HG02759 (cell line): ENCODE measurements at regions not wholly inside any gene's neighbourhood (a gene's known extent, or its start where the extent isn't known, plus 50 kb on each side); places are given as distances from the start of the nearest gene placed in this dataset.

ENCODE experiments used
- ATAC-seq: cut with Tn5 transposase; IDR thresholded peaks from one replicate; pipeline ENCODE4 v1.9.1; 2021; ENCODE audit warnings: mild to moderate bottlenecking, moderate library complexity; ENCODE audit not compliant: unreplicated experiment

- ATAC-seq, result no peak
Measured at GRCh38 chr11:112831969-112832766, 129.1 kb upstream of the NCAM1 start.

- no peak for ATAC-seq
Measured at GRCh38 chr11:112834277-112834755, 126.9 kb upstream of the NCAM1 start.

- no peak for ATAC-seq
Measured at GRCh38 chr11:112835591-112836255, 125.5 kb upstream of the NCAM1 start.

GRCh38 chr11:112836256-112836602, 125.0 kb upstream of the NCAM1 start:
- no peak for ATAC-seq

GRCh38 chr11:112837162-112837826, 123.9 kb upstream of the NCAM1 start:
- no peak for ATAC-seq

- ATAC-seq, result no peak
Measured at GRCh38 chr11:112839051-112839450, 122.2 kb upstream of the NCAM1 start.

GRCh38 chr11:112841729-112842128, 119.5 kb upstream of the NCAM1 start:
- no peak for ATAC-seq

- ATAC-seq, result no peak
Measured at GRCh38 chr11:112842151-112842550, 119.1 kb upstream of the NCAM1 start.

GRCh38 chr11:112844517-112844916, 116.7 kb upstream of the NCAM1 start:
- no peak for ATAC-seq

GRCh38 chr11:112847568-112847967, 113.7 kb upstream of the NCAM1 start:
- no peak for ATAC-seq

- no peak for ATAC-seq
Measured at GRCh38 chr11:112852143-112852866, 108.9 kb upstream of the NCAM1 start.

GRCh38 chr11:112856133-112856532, 105.1 kb upstream of the NCAM1 start:
- ATAC-seq, result no peak

GRCh38 chr11:112856591-112856990, 104.6 kb upstream of the NCAM1 start:
- ATAC-seq, result no peak

- no peak for ATAC-seq
Measured at GRCh38 chr11:112858289-112859023, 102.8 kb upstream of the NCAM1 start.

GRCh38 chr11:112859787-112860186, 101.4 kb upstream of the NCAM1 start:
- ATAC-seq, result no peak

- ATAC-seq, result no peak
Measured at GRCh38 chr11:112861356-112861755, 99.9 kb upstream of the NCAM1 start.

GRCh38 chr11:112863305-112863704, 97.9 kb upstream of the NCAM1 start:
- ATAC-seq, result no peak

GRCh38 chr11:112864672-112865071, 96.5 kb upstream of the NCAM1 start:
- no peak for ATAC-seq

- ATAC-seq, result no peak
Measured at GRCh38 chr11:112871909-112872500, 89.2 kb upstream of the NCAM1 start.

GRCh38 chr11:112874980-112875379, 86.2 kb upstream of the NCAM1 start:
- no peak for ATAC-seq
